Ovary (tissue), 3 donors: ENCODE measurements at regions not wholly inside any gene's neighbourhood (a gene's known extent, or its start where the extent isn't known, plus 50 kb on each side); places are given as distances from the start of the nearest gene placed in this dataset.

Source experiments
- CTCF ChIP-seq, 3 donors: fragments of 450-650 bp in 2 of 3; fragments of 200-600 bp in 1 of 3; IDR thresholded peaks; one replicate each; pipeline versions ENCODE4 v1.5.1 to v1.8.0; 2016 to 2022; ENCODE audit warnings: antibody characterized with exemption in 3 of 3, mild to moderate bottlenecking in 1 of 3
- EP300 ChIP-seq: sonication (generic); formaldehyde crosslinking; IDR thresholded peaks from one replicate; pipeline ENCODE4 v1.6.1; 2017; ENCODE audit warnings: antibody characterized with exemption
- POLR2A ChIP-seq: fragments of 450-650 bp; IDR thresholded peaks from one replicate; pipeline ENCODE4 v1.6.1; 2017; ENCODE audit warnings: antibody characterized with exemption, mild to moderate bottlenecking, moderate library complexity
- donor health status: DM: no; HTN: no; CAD: no.

GRCh38 chr5:126002222-126002897, 420.8 kb upstream of the GRAMD2B start:
- TF ChIP-seq CTCF (IDR thresholded peaks at IDR 0.05), result no peak
- TF ChIP-seq POLR2A, result no peak
- no peak for TF ChIP-seq EP300
